HG03378 (cell line): ENCODE measurements at regions not wholly inside any gene's neighbourhood (a gene's known extent, or its start where the extent isn't known, plus 50 kb on each side); places are given as distances from the start of the nearest gene placed in this dataset.

ENCODE experiments used
- ATAC-seq: cut with Tn5 transposase; IDR thresholded peaks from one replicate; pipeline ENCODE4 v1.9.1; 2021; ENCODE audit warnings: mild to moderate bottlenecking, moderate library complexity; ENCODE audit not compliant: unreplicated experiment

DNA sequence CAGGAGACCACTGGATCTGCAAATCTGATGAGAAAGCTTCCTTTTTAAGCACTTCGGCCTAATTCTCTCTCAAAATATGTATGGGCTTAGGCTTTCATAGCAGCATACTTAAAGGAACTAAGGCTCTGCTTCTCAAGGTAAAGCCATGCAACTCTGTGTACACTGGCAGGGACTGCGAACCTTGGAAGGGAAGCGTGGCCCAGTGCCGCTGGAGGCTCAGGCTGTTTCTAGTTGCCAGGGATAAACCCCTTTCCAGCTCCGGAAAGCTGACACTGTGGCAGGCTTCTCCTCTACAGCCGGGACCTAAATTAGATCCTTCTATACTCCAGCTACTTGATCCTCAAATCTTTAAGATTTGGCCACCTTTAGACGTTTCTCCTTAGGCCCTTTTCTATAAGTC is 1091.3 kb upstream of the TENM3 start:
- no peak for ATAC-seq

- ATAC-seq = no peak
Measured at GRCh38 chr4:181157647-181158046, 1085.6 kb upstream of the TENM3 start.

DNA sequence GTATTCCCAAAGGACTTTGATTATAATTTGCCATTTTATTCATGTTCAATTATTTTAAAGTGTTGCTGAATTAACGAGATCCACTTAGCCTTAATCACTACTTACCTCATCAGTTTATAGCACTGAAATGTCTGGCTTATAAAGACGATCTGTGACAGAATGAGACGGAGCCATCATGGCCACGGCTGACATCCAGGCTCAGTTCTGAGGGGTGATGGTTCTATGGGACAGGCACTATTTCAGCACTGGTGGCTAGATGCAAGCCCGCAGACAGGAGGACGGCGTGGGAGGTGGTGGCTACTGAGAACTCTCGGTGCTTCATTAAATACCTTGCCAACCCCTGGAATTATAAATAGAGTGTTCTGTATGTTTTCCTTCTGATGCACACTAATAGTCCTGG is 1084.2 kb upstream of the TENM3 start:
- no peak for ATAC-seq

GRCh38 chr4:181161669-181162068 is 1081.5 kb upstream of the TENM3 start:
- ATAC-seq = no peak

DNA sequence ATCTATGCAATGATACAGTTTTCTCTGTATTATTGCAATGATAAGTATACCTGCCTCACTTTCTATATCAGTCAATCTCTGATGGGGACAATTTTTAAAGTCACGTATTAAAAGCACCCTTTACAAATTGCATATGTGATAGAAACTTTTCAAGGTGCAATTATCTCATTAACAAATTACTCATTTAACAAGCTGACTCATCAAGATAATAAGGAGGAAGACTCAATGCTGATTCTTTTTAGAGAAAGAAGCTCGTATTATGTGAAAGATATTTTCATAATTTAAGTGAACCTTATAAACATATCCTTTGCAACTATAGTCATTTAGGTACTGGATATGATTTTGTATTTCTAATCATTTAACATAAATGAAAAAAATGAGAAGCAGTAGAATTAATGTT is 1080.9 kb upstream of the TENM3 start:
- no peak for ATAC-seq

DNA sequence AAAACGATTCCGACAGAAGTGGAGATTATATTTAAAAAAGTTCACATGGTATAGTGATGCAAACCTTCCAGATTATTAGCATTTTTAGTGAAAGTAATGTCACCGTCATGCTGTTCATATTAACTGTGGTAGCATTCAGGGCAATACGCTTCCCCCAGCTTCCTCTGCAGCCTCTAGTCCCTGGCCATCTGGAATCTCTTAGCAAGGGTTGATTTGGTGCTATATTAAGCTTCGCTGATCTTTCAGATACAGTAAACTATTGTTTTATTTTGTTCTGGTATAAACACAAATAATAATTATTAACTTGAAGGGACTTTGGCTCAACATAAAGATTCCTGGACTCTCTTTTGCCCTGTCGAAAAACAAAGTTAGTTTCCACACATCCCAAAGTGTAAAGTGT is 1080.5 kb upstream of the TENM3 start:
- ATAC-seq = no peak

GRCh38 chr4:181166742-181167399 is 1076.3 kb upstream of the TENM3 start:
- ATAC-seq = no peak

DNA sequence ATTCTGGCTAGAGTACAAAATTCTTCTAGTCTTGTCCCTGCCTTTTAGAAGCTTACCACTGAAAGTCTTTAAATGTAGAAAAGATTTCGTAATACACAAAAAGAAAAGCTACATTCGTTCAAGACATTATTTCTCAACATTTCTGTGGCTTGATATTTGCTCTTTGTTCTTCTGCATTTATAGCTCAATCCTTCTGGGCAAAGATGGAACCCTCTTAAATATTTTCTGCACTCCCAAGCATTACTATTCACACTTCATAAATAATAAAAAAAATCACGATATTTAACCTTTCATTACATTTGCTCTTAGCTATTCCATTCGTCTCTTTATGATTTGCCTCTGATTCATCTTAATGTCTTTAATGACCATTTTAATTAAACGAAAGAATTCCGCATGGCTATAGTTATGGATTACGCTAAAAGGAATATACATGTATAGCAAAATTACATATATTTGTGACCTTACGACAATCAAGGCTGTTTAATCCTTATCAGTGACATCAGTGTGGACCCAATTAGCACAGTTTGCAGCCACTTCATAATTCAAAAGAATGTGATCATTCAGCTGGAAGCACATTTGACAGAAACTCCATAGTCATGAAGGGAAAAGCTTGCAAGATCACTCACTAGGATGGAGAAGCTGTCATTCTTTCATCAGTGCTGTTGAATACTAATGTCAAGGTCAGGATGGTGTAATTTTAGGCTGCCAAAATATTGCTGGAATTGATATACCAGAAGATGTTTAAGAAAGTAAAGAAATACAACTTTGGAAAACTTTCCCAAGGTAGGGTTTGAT is 1075.0 kb upstream of the TENM3 start:
- ATAC-seq = no peak

DNA sequence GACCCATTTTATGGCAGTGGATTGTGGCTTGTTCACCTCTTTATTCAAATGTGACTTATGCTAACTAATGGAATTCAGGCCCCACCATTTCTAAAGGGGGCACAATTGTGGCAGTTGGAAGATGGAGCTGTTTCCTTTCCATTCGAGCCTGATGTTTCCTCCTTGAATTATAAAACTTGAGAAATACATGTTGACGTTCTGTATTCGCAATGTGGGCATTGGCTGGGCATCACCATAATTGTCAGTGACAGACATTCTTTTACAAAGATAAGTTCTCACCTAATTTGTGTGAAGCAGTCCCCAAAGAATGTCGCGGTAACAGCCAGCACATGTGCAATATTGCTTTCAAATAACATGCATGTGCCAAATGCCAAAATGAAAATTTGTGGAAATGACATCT is 1070.2 kb upstream of the TENM3 start:
- ATAC-seq = no peak

- ATAC-seq = no peak
Measured at GRCh38 chr4:181176306-181176705, 1066.9 kb upstream of the TENM3 start.

DNA sequence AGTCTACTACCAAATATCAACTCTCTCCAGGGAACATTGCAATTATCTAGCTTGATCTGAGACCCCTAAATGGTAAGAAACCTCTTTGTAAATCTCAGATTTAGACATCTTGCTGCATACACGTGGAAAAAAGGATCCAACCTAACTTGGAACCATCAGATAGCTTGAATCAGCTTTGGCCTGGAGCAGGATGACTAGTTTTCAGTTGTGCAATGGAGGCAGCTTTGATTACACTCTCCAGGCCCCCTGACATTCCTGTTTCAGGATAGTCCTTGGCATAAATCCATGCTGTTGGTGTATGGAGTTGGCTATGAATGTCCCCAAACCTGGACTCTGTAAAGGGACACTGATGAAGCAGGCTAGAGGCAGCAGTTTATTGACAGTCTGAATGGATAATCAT is 1061.9 kb upstream of the TENM3 start:
- ATAC-seq = no peak

GRCh38 chr4:181189751-181190150 is 1053.5 kb upstream of the TENM3 start:
- no peak for ATAC-seq

DNA sequence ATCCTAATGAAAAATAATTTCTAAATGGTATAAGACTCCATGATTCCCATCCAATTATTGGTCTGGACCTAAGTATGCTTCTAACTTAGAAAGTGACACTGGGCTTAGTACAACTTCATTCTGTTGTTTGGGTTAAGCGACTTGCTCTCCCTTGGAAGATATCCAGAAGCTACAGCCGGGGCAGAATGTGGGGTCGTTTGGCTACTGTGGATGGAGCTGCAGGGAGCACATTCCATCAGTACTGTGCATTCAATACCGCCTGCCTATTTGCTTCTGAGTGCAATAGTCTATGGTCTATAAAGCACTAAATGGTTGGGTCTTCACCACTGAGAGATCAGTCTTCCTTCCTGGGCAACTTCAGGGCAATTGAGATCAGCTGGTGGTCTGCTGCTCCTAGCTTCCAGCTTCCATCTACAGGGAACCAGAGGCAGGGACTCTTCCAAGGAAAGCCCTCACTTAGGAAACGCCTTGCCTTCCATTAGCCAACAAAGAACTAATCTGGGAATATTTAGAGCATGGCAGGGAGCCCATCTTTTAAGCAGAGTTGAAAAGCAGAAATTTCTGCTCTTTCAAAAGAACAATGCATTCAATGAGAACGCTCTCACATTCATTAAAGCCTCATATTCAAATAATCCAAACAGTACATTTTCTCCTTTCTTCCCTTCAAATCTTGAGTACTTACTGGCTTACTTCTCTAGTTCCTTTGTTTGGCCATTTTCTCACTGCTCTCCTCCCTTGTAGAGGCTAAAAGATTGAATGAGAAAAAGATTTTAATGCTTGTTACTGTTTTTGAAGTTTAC is 1049.9 kb upstream of the TENM3 start:
- ATAC-seq = no peak

DNA sequence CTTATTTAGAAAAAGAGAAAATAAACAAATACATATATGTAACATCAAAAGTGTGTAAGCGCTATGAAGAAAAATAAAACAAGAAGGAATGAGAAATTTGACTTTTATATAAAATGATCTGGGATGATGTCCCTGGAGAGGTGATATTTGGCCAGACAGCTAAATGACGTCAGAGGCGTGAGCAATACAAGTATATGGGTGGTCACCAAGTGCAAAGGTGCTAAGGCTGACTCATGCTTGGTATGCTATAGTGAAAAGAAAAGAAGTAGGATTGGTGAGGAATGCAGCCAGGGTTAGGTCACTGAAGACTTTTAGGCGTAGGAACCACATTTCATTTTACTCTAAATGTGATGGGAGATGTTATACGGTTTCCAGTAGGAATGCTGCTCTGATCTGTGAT is 1049.1 kb upstream of the TENM3 start:
- no peak for ATAC-seq

DNA sequence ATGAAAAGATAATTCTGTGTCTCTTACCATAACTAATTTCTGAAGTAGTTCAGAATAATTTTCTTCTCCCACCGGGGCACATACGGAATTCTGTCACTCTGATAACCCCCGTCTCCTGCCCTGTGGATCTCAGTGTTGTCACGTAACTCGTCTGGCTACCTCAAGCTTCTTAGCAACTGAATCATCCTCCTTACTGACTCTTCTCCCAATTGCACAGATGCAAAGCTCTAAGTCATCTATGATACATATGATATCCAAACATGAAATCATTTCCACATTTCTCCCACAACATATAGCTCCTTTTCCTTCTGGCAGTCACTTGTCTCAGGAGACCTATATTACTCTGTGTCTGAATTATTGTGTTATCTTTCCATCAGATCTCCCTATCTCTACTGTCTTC is 1043.1 kb upstream of the TENM3 start:
- no peak for ATAC-seq

- no peak for ATAC-seq
Measured at GRCh38 chr4:181202240-181202639, 1041.0 kb upstream of the TENM3 start.

- ATAC-seq = no peak
Measured at GRCh38 chr4:181204109-181204508, 1039.1 kb upstream of the TENM3 start.

GRCh38 chr4:181213551-181213950 is 1029.7 kb upstream of the TENM3 start:
- no peak for ATAC-seq

DNA sequence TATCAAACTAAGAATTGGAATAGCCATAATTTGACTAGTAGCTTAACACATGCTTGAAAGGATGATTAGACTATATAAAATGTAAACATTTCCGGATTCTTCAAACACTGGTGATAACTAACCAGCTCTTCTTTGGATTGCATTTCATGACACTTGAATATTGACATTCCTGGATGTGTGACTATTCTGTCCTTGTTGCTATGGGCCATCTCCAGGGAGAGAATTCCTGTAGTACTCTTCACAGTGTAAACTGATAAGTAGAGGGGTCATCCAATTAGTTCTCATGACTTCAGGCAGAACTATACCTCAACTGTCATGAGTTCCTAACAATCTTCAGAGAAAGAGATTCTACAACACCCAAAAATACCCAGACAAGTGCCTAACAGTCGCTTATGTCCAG is 1026.7 kb upstream of the TENM3 start:
- ATAC-seq = no peak

GRCh38 chr4:181219783-181220416 is 1023.3 kb upstream of the TENM3 start:
- ATAC-seq = no peak

GRCh38 chr4:181224852-181225251 is 1018.4 kb upstream of the TENM3 start:
- ATAC-seq = no peak
